GM19324 (cell line): ENCODE measurements at regions not wholly inside any gene's neighbourhood (a gene's known extent, or its start where the extent isn't known, plus 50 kb on each side); places are given as distances from the start of the nearest gene placed in this dataset.
"Not testable (repeated sequence)": the region's sequence is repeated elsewhere in the genome, so short reads cannot be mapped to it uniquely, and the experiment has no call there.

Experiments
- ATAC-seq: cut with Tn5 transposase; IDR thresholded peaks from one replicate; pipeline ENCODE4 v1.9.1; 2021; ENCODE audit warnings: mild to moderate bottlenecking, moderate library complexity; ENCODE audit not compliant: unreplicated experiment, low FRiP score

DNA sequence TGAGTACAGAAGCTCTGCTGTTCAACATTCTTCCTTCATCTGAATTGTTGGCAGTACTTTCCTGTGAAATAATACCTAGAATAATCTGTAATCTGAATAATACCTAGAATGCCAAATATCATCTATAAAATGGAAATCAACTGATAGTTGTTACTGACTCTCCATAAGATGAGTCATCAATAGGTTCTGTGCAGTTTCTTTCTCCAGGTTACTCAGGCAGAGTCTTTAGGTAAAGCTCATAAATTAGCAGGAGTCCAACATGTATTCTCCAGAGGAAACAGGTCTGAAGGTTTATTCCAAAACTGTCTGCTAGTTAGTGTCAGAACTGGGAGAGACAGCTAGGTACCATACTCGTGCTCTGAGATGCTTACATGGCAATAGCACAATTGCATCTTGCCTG, 282.0 kb upstream of the MAP2 start:
- ATAC-seq: no peak

DNA sequence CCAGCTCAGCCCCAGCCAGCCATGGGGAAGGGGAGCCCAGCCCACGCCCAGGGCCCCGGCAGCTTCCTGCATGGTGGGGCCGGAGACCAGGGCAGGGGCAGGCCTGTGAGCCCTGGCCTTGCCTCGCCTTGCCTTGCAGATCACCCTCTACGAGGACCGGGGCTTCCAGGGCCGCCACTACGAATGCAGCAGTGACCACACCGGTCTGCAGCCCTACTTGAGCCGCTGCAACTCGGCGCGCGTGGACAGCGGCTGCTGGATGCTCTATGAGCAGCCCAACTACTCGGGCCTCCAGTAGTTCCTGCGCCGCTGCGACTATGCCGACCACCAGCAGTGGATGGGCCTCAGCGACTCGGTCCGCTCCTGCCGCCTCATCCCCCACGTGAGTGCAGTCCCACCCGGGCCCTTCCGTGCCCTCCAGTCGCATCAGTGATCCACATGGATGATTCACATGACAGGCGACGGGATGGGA, 278.6 kb upstream of the MAP2 start:
- not testable (repeated sequence) for ATAC-seq

DNA sequence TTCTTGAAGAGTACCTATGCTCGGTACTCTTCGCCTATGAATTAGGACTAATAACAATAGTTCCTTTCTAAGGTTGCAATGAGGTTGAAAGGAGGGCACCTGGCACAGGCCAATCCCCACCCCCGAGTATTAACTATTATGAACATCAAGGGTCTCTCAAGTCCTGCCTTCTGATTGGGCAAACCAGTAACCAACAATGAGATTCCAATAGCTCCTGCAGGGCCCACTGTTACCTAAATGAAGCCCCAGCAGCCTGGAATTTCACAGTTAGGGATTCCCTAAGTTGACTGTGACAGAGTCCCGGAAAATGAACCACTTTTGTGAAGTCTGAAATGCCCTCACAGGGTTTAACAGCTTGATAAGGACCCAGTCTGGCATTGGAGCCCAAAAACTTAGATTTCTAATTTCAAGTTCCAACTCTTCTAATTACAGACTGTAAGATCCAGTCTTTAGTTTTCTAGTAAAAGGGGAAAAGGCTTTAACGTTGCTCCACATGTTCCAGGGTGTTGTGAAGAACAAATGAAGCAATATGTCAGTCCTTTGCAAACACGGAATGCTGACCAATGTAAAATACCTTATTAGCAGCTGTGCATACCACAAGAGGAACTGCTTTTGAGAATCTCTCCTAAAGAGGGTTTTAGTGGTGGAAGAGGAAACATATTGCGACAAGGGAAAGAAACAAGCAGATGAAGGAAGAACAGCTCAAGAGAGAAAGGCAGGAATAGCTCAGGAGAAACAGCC, 277.7 kb upstream of the MAP2 start:
- no peak for ATAC-seq

DNA sequence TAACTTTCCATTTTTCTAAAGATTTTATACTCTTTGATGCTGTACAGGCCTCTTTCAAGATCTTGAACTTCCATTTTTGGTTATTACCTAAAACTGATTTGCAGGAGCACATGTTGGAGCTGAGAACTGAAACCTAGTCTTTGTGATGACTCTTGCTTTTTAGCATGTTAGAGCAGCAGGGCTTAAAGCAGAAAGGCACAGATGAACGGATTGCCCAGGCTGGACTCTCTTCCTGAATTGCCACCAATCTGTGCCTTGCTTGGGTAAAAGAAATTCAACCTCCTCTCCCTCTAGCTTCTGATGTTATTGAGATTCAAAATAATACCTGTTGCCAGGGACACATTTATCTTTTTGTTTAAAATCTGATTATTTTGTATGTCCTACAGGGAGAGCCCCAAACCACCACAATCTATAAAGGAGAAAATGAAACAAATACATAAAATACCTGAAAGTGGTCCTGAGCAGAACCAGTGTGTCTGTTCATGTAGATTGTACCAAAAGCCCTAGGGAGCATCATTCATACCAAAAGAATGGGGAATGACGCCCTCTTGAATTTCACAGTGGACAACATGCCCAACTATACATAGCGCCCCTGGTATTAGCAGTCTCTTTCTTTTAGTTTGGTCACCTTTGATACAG, 277.0 kb upstream of the MAP2 start:
- ATAC-seq: no peak

DNA sequence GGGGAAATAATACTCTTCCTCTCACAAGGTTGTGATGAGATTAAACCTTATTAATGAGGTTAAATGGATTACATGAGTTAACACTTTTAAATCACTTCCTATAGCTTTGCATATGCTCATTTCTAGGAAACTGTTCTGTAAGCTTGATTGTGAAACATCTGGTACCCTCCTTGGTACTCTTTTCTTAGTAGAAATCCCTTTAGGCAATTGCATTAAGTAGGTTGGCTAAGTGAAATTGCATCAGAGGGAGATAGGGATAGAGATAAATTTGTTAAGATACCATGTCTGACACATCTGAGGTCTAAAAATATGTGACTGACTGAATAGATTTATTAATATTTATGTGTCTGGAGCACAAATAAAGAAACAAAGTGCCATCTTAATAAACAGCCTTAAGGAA, 275.9 kb upstream of the MAP2 start:
- ATAC-seq: no peak

DNA sequence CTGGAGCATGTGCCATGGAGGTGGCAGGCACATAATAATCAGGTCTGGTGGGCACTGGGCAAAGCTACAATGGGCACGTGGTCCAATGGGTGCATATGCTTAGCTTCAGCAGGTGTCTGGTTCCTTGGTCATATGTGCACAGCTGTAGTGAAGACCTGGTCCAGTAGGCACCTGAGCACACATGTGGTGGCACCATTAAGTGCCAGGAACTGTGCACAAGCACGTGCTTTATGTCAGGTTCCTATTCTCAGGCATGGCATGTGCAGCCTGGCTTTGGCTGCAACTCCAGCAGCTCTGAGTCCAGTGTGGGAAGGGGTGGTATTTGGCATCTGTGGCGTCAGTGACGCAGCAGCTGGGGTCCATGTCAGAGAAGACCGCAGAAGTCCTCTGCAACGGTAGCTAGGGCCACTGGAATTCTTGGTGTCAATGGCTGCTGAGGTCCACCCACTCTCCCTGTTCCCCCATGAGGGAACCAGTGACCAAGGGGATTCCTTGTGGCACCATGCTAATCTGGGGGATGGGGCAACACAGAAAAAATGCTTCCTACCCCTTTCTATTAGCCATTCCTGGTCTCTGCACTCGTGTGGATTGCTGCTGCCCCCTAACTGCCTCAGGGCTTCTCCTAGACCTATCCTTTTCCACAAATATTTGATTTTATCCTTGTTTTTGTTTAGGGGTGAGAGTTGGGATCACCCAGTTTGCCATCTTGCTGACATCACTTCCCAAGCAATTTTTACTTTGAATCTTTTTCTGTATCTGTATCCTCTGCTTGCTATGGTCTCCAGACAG, 262.9 kb upstream of the MAP2 start:
- ATAC-seq: no peak

DNA sequence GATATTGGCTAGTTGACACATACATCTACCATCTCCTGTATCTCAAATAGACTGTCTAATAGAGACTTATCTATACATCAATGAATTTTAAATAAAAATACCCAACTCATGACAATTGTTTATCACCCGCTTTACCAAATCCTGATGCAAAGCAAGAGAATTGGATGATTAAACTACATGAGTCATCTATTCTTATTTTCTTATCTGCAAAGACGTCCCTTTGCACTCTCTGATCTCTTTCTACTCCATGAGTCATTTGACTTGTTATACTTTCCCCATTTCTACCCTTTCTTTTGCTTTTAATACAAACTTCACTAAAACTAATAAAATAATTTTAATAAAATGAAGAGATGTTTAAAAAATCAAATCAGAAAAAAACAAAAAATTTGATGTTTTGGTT, 261.7 kb upstream of the MAP2 start:
- ATAC-seq: no peak

DNA sequence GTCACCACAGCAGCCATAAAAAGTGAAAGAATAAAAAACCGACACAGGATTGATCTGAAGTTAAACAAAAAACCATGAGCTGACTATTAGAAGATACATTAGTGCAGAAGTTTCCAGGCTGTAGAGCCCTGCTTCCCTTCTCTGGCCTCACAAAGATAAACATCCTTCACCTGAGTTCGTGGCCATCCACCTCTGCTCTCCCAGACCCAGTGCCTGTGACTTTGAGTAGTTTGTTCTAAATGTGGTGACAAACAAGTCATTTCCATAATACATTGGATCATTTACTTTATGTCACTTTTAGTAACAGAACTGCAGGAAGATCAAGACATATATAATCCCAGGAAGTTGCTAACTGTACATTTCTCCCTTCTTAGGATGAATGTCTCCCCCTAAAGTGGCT, 241.9 kb upstream of the MAP2 start:
- no peak for ATAC-seq

DNA sequence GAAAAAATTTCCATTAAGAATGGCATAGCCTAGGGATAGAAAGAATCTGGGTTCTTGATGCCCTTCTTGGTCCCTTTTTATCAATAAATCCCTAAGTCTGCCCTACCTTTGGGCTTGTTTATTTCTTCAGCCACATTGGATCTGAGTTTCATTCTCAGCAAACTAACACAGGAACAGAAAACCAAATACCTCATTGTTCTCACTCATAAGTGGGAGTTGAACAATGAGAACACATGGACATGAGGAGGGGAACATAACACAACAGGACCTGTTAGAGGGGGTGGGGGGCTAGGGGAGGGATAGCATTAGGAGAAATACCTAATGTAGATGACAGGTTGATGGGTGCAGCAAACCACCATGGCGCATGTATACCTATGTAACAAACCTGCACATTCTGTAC, 237.0 kb upstream of the MAP2 start:
- ATAC-seq: not testable (repeated sequence)

DNA sequence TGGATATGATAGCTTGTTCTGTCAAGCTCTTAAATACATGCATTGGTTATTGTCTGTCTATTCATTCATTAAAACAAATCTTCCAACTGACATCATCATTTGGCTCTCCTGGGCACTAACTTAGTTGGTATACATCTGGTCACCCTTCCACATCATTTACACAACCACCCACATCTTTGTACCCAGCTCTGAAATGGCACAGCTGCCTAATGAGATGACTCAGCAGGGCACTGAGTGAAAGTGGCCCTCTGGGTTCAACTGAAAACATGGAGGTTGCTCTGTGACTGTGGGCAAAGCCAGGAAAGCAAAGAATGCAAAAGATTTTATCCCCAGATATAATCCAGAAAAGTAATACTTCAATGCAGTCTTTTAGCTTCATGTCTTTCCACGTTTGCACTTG, 234.0 kb upstream of the MAP2 start:
- ATAC-seq: no peak

DNA sequence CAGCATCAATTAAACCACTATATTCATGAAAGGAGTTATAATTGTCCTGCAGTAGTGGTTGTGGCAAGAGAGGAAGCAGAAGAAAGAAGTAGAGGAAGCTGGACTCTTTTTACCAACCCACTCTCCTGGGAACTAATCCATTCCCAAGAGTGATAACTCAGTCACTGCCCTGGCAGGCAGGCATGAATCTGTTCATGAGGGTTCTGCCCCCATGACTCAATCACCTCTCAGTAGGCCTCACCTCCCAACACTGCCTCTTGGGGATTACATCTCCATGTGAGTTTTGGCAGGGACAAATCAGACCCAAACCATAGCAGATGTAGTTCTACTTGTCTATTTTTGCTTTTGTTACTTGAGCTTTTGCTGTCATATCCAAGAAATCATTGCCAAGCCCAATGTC, 232.7 kb upstream of the MAP2 start:
- no peak for ATAC-seq

DNA sequence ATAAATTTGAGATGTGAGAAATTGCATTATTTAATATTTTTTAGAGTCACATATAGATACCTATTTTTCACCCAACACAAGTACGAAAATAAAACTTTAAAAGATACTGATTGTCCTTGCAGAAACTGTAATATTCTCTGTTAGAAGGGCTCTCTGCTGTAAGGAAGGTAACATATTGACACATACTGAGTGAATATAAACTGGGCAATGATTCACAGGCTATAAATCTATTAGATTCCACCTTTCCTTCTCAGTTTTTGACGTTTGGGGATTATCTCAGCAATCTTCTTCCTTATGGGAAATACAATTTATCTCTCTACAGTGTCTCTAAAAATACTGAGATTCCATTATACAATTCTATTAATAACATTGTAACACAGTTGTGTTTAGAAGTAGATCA, 229.1 kb upstream of the MAP2 start:
- ATAC-seq: no peak

DNA sequence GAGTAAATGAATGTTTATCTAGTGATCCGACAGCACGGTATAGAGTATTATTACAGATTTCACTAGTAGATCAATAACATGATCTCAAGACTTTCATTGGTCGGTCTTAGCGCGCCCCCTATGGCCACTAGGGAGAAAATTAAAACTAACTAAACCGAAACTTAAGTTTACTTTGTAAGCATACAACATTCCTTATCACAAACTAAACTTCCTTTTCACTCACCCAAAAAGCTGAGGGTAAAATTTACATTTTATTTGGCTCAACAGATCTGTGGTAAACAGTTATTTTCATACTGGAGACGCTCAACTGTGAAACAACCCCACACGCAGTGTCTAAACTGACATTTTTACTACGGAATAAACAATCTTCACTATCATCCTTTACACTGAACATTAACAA, 215.6 kb upstream of the MAP2 start:
- ATAC-seq: no peak

DNA sequence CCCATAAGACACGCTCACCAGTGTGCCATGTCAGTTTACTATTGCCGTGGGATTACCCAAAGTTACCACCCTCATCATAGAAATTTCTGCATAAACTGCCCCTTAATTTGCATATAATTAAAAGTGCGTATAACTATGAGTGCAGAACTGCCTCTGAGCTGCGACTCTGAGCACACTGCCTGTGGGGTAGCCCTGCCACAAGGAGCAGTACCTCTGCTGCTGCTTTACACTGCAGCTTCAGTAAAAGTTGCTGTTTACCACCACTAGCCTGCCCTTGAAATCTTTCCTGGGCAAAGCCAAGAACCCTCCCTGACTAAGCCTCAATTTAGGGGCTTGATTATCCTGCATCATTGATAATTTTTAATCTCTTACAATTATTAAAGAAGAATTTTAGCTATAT, 213.9 kb upstream of the MAP2 start:
- no peak for ATAC-seq

DNA sequence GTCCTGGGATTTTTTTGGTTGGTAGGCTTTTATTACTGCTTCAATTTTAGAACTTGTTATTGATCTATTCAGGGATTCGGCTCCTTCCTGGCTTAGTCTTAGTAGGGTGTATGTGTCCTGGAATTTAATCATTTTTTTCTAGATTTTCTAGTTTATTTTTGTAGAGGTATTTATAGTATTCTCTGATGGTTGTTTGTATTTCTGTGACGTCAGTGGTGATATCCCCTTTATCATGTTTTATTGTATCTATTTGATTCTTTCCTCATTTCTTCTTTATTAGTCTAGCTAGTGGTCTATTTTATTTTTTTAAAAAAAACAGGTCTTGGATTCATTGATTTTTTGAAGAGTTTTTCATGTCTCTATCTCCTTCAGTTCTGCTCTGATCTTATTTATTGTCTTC, 193.3 kb upstream of the MAP2 start:
- no peak for ATAC-seq

DNA sequence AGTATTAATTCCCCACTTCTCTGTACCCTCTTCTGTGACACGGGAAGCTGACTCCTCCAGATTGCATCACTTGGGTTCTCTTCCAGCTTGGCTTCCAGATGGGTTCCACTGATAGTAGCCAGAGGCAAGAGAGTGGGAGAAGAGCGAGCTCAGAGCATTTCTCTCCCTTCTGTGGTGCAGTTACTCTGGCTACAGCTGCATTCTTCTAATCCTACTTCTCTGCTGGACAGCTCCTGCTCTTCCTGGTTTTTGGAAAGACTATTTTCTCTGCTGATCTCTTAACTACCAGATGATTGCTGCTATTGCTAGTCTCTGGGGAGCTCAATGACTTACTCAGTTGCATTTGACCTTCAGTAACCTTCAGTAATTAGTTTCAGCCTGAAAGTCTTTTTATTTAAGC, 187.5 kb upstream of the MAP2 start:
- no peak for ATAC-seq

DNA sequence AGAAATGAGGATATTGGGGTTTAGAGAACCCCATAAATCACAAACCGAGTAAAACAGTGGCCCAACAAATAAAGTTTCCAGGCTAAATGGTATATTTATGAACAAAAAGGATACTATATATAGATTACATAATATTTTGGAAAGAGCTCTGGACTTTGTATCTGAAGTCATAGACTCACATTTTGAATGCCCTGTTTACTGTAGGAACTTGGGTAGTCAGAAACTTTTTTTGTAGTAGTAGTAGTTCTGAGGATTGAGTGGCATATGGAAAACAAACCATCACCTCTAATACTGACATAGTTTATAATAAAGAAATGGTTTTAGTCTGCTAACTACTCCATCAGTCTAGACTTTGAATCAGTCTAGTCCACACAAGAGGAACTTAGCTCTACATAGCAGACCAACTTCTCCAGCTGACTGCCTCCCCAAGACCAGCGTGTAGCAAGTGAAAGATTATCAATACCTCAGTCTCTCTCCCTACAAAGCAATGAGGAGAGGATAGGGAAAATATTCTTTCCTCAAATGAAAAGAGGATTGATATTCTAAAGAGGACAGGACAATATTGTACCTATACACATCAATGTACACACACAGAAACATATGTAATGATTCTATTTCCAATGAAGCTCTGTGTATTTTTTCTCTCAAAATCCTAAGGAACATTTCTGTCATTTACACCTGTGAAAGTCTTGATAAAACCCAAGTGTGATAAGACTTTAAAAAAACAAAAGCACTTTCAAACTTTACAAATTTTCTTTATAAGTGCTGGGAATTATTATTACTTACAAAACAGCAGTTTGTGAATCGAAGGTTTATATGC, 184.9 kb upstream of the MAP2 start:
- ATAC-seq: no peak

DNA sequence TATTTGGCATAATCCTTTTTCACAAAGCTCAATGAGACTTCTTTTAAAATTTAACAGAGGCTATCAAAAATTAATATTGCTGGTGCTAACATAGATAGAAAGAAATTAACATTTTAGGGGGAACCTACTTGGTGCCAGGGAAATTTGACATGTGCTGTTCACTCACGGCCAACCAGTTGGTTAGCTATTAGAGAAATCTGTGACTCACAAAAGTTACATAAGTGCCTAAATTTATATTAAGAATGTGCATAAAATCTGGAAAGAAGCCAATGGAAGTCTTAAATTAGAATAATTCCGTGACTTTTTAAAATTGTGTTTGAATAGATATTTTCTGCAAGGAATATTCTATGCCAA, 184.3 kb upstream of the MAP2 start:
- ATAC-seq: no peak

DNA sequence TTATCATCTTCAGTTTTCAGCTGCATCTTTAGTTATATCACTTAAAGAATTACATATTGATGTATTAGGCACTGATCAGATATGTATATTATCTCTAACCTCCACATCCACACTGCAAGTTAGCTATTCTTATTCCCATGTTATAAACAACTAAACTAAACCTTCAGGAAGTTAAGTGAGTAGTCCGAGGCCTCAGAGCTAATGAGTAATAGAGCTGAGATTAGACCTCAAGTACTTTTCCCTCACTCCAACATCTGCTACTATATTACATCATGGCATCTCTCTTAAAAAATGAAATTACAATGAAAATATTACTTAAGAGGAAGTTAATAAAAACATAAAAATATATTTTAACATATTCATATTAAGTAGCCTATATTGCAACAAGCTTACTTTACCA, 183.6 kb upstream of the MAP2 start:
- ATAC-seq: no peak

DNA sequence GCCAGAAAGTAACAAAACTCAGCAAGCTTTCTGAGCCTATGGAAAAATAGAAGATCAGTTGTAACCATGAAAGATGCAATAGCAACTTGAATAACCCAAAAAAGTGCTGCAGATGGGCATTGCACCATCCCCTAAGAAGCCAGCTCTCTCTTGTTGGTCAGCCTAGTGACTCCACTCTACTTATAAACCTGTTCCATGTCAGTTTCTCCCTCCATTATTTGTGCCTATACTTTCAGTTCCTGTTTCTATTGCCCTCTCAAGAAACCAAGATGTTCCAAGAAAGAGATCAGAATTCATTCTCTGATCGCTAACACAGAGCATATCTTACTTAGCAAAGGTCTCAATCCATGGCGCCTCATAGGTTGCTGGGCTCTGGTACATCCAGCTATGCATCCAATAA, 170.3 kb upstream of the MAP2 start:
- no peak for ATAC-seq

DNA sequence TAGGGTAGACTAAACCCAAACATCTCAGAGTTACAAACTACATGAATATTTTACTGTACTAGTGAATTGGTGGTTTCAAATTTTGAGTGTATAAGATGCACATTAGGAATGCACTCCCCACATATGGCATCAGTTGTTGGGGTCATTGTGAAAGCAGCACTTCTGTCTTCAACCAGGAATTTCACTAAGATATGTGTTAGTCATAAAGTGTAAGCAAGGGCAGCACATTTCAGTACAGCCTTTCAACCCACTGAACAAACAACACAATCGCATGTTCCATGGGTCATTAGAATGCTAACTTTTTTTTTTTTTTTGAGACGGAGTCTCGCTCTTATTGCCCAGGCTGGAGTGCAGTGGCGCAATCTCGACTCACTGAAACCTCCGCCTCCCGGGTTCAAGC, 164.1 kb upstream of the MAP2 start:
- ATAC-seq: no peak
